ENCODE measurements at regions not wholly inside any gene's neighbourhood (a gene's known extent, or its start where the extent isn't known, plus 50 kb on each side); places are given as distances from the start of the nearest gene placed in this dataset.

GRCh38 chr3:31114929-31115283 lies 220.4 kb upstream of the GADL1 start:
- TF ChIP-seq CTCF (IDR thresholded peaks at IDR 0.05) (no peak), POLR2A (IDR thresholded peaks at IDR 0.05) (no peak)
